ENCODE measurements at regions not wholly inside any gene's neighbourhood (a gene's known extent, or its start where the extent isn't known, plus 50 kb on each side); places are given as distances from the start of the nearest gene placed in this dataset.

DNA sequence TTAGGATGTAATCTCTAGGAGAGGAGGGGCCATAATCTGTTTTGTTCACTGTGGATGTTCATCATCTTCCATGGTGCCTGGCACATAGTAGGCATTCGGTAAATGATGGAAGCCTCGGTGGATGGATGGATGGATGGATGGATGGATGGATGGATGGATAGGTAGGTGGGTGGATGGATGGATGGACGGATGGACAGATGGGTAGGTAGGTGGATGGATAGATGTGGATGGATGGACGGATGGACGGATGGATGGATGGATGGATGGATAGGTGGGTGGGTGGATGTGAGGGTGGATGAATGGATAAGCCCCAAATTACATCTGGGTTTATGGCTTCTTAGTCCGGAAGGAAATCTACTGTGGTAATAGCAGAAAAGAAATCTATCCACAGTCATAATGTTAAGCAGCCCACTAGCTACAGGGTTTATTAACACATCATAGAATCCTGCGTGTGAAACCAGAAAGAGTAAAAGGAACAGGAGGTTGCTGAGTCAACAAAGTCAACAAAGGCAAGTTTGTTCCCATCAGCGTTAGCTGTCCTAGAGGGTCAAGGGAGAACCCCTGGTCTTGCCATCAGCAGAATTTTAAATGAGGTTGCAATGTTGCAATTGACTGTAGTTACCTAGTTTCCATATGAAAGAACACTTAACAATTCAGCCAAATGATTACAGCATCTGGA lies 82.8 kb downstream of the C11orf91 start:
- Histone ChIP-seq H4K20me1 (ENCODE audit: insufficient read depth, low read length) (no peaks in the 10 kb centered on the region), H3K27ac (ENCODE audit: low read depth, low read length, poor library complexity, severe bottlenecking) (no peak overlapping the region), H3K9me3 (ENCODE audit: low read length) (no peaks in the 10 kb centered on the region), H3K4me2 (ENCODE audit: low read length) (no peak overlapping the region), H3K4me1 (ENCODE audit: insufficient read depth, low read length, poor library complexity, severe bottlenecking) (peaks cover 9% of the 10 kb centered on the region), H3K9me2 (ENCODE audit: insufficient read depth, low read length) (no peaks in the 10 kb centered on the region), H2AFZ (ENCODE audit: low read length) (no peak overlapping the region), H3K4me3 (ENCODE audit: low read depth, low read length, poor library complexity, severe bottlenecking) (no peak overlapping the region), H3K79me2 (ENCODE audit: insufficient read depth, low read depth, low read length) (no peaks in the 10 kb centered on the region), H3K36me3 (ENCODE audit: insufficient read depth, low read length) (peaks cover 73% of the 10 kb centered on the region)
- intact Hi-C loops (cut with micrococcal nuclease; ENCODE audit: unreplicated experiment), result loop anchor here (10.0 kb wide), 1 partner anchor 63 kb away; no protein-coding TSS in a partner anchor
- TF ChIP-seq EZH2phosphoT487 (IDR thresholded peaks at IDR 0.05; ENCODE audit: borderline replicate concordance, low read depth, low read length), result no peak
- TF ChIP-seq, protein P1, sequence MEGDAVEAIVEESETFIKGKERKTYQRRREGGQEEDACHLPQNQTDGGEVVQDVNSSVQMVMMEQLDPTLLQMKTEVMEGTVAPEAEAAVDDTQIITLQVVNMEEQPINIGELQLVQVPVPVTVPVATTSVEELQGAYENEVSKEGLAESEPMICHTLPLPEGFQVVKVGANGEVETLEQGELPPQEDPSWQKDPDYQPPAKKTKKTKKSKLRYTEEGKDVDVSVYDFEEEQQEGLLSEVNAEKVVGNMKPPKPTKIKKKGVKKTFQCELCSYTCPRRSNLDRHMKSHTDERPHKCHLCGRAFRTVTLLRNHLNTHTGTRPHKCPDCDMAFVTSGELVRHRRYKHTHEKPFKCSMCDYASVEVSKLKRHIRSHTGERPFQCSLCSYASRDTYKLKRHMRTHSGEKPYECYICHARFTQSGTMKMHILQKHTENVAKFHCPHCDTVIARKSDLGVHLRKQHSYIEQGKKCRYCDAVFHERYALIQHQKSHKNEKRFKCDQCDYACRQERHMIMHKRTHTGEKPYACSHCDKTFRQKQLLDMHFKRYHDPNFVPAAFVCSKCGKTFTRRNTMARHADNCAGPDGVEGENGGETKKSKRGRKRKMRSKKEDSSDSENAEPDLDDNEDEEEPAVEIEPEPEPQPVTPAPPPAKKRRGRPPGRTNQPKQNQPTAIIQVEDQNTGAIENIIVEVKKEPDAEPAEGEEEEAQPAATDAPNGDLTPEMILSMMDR (conservative IDR thresholded peaks at IDR 0.05; ENCODE audit: low read length), result no peak
- ChIA-PET POLR2A (interaction anchor here (0.7 to 1.0 kb wide), 2 partner anchors 24 to 67 kb away, joined by 3 read pairs; no protein-coding TSS in a partner anchor), CTCF (ENCODE audit: unreplicated experiment) (interaction anchor here (0.5 kb wide), 1 partner anchor 47 kb away, joined by 4 read pairs; no protein-coding TSS in a partner anchor)
- BruUV-seq (replicated peaks), result no TSS peak
- DNase-seq (ENCODE audit: low spot score), result no peak

- TF ChIP-seq, protein P1 (conservative IDR thresholded peaks at IDR 0.05; ENCODE audit: low read length), result no peak
- no peak for TF ChIP-seq EZH2phosphoT487 (IDR thresholded peaks at IDR 0.05; ENCODE audit: borderline replicate concordance, low read depth, low read length)
- Histone ChIP-seq H3K4me2 (ENCODE audit: low read length) (no peak overlapping the region), H3K36me3 (ENCODE audit: insufficient read depth, low read length) (peaks cover 74% of the 10 kb centered on the region), H3K4me1 (ENCODE audit: insufficient read depth, low read length, poor library complexity, severe bottlenecking) (no peaks in the 10 kb centered on the region), H2AFZ (ENCODE audit: low read length) (no peak overlapping the region), H3K9me2 (ENCODE audit: insufficient read depth, low read length) (no peaks in the 10 kb centered on the region), H4K20me1 (ENCODE audit: insufficient read depth, low read length) (no peaks in the 10 kb centered on the region), H3K9me3 (ENCODE audit: low read length) (no peaks in the 10 kb centered on the region), H3K27ac (ENCODE audit: low read depth, low read length, poor library complexity, severe bottlenecking) (no peak overlapping the region), H3K4me3 (ENCODE audit: low read depth, low read length, poor library complexity, severe bottlenecking) (no peak overlapping the region), H3K79me2 (ENCODE audit: insufficient read depth, low read depth, low read length) (no peaks in the 10 kb centered on the region)
- POLR2A ChIA-PET, result interaction anchor here (0.6 to 0.7 kb wide), 2 partner anchors 489 to 783 kb away, joined by 3 to 6 read pairs; no protein-coding TSS in a partner anchor
- intact Hi-C loops (cut with micrococcal nuclease; ENCODE audit: unreplicated experiment), result loop anchor here (10.0 kb wide), 1 partner anchor 62 kb away; no protein-coding TSS in a partner anchor
- CTCF ChIA-PET (ENCODE audit: unreplicated experiment), result no interaction called here
- DNase-seq (ENCODE audit: low spot score), result no peak
- BruUV-seq (replicated peaks), result no TSS peak
Measured at GRCh38 chr11:33616552-33616951, 84.1 kb downstream of the C11orf91 start.

GRCh38 chr11:33615751-33616150 lies 84.9 kb downstream of the C11orf91 start:
- no peaks in the 10 kb centered on the region for H4K20me1 ChIP-seq (ENCODE audit: insufficient read depth, low read length)
- no peaks in the 10 kb centered on the region for H3K4me1 ChIP-seq (ENCODE audit: insufficient read depth, low read length, poor library complexity, severe bottlenecking)
- H3K4me3 ChIP-seq (ENCODE audit: low read depth, low read length, poor library complexity, severe bottlenecking), result no peak overlapping the region
- no peak overlapping the region for H2AFZ ChIP-seq (ENCODE audit: low read length)
- intact Hi-C loops (cut with micrococcal nuclease; ENCODE audit: unreplicated experiment), result loop anchor here (10.0 kb wide), 1 partner anchor 61 kb away; no protein-coding TSS in a partner anchor
- H3K9me2 ChIP-seq (ENCODE audit: insufficient read depth, low read length), result no peaks in the 10 kb centered on the region
- TF ChIP-seq, protein P1 (conservative IDR thresholded peaks at IDR 0.05; ENCODE audit: low read length), result no peak
- no peak for TF ChIP-seq EZH2phosphoT487 (IDR thresholded peaks at IDR 0.05; ENCODE audit: borderline replicate concordance, low read depth, low read length)
- peaks cover 76% of the 10 kb centered on the region for H3K36me3 ChIP-seq (ENCODE audit: insufficient read depth, low read length)
- H3K4me2 ChIP-seq (ENCODE audit: low read length), result no peak overlapping the region
- BruUV-seq (replicated peaks), result no TSS peak
- no peak for DNase-seq (ENCODE audit: low spot score)
- no peaks in the 10 kb centered on the region for H3K79me2 ChIP-seq (ENCODE audit: insufficient read depth, low read depth, low read length)
- no peaks in the 10 kb centered on the region for H3K9me3 ChIP-seq (ENCODE audit: low read length)
- H3K27ac ChIP-seq (ENCODE audit: low read depth, low read length, poor library complexity, severe bottlenecking), result no peak overlapping the region
- CTCF ChIA-PET (ENCODE audit: unreplicated experiment), result no interaction called here
- POLR2A ChIA-PET, result no interaction called here

Measured in OCI-LY7 (cell line).